DMS114 treated with DMSO at 0.1 percent for 48 hours (cell line): ENCODE measurements at regions not wholly inside any gene's neighbourhood (a gene's known extent, or its start where the extent isn't known, plus 50 kb on each side); places are given as distances from the start of the nearest gene placed in this dataset.

ENCODE experiments used
- DNase-seq: peaks from one replicate; lab custom pipeline; 2025; ENCODE audit not compliant: unreplicated experiment; lab: John Stamatoyannopoulos, UW

GRCh38 chr10:8416192-8416701, 361.8 kb downstream of the GATA3 start:
- no peak for DNase-seq

GRCh38 chr10:8416760-8417159, 362.3 kb downstream of the GATA3 start:
- no peak for DNase-seq

- DNase-seq = no peak
Measured at GRCh38 chr10:8417631-8418030, 363.1 kb downstream of the GATA3 start.

- no peak for DNase-seq
Measured at GRCh38 chr10:8418631-8419030, 364.1 kb downstream of the GATA3 start.

GRCh38 chr10:8420182-8420581, 365.7 kb downstream of the GATA3 start:
- DNase-seq = no peak

GRCh38 chr10:8424555-8425211, 370.2 kb downstream of the GATA3 start:
- no peak for DNase-seq

- no peak for DNase-seq
Measured at GRCh38 chr10:8428654-8429053, 374.2 kb downstream of the GATA3 start.

- no peak for DNase-seq
Measured at GRCh38 chr10:8430321-8430720, 375.8 kb downstream of the GATA3 start.

- no peak for DNase-seq
Measured at GRCh38 chr10:8431511-8431910, 377.0 kb downstream of the GATA3 start.

GRCh38 chr10:8435186-8436055, 380.9 kb downstream of the GATA3 start:
- DNase-seq = no peak

- no peak for DNase-seq
Measured at GRCh38 chr10:8437896-8438295, 383.4 kb downstream of the GATA3 start.

- no peak for DNase-seq
Measured at GRCh38 chr10:8438603-8439002, 384.1 kb downstream of the GATA3 start.

- DNase-seq = no peak
Measured at GRCh38 chr10:8439040-8439439, 384.6 kb downstream of the GATA3 start.

GRCh38 chr10:8444630-8445029, 390.1 kb downstream of the GATA3 start:
- no peak for DNase-seq

GRCh38 chr10:8445353-8445752, 390.9 kb downstream of the GATA3 start:
- no peak for DNase-seq

GRCh38 chr10:8449909-8450308, 395.4 kb downstream of the GATA3 start:
- no peak for DNase-seq

GRCh38 chr10:8453587-8453986, 399.1 kb downstream of the GATA3 start:
- DNase-seq = no peak

GRCh38 chr10:8454357-8454756, 399.9 kb downstream of the GATA3 start:
- no peak for DNase-seq

- no peak for DNase-seq
Measured at GRCh38 chr10:8455181-8455580, 400.7 kb downstream of the GATA3 start.

- no peak for DNase-seq
Measured at GRCh38 chr10:8456386-8456785, 401.9 kb downstream of the GATA3 start.

- no peak for DNase-seq
Measured at GRCh38 chr10:8460626-8461025, 406.1 kb downstream of the GATA3 start.

- no peak for DNase-seq
Measured at GRCh38 chr10:8462565-8462964, 408.1 kb downstream of the GATA3 start.
